ENCODE measurements at regions not wholly inside any gene's neighbourhood (a gene's known extent, or its start where the extent isn't known, plus 50 kb on each side); places are given as distances from the start of the nearest gene placed in this dataset.
A peak's percentile ranks its signal among the peaks of the same experiment; 100 is the strongest.
"Not testable (repeated sequence)": the region's sequence is repeated elsewhere in the genome, so short reads cannot be mapped to it uniquely, and the experiment has no call there.

GRCh38 chr4:53712408-53713020 is 121.2 kb upstream of the LNX1 start:
- no peak for DNase-seq

GRCh38 chr4:53711926-53712325 is 120.6 kb upstream of the LNX1 start:
- DNase-seq, result no peak

GRCh38 chr4:53709693-53710092 is 118.4 kb upstream of the LNX1 start:
- DNase-seq, result no peak

- DNase-seq, result no peak
Measured at GRCh38 chr4:53707491-53707890, 116.2 kb upstream of the LNX1 start.

- DNase-seq, result peak; percentile 17 to 57 (median 37)
Measured at GRCh38 chr4:53706422-53707032, 115.2 kb upstream of the LNX1 start.

GRCh38 chr4:53705972-53706371 is 114.7 kb upstream of the LNX1 start:
- no peak for DNase-seq

- DNase-seq, result peak in 1 of 3 experiments; percentile 9
Measured at GRCh38 chr4:53705151-53705764, 114.0 kb upstream of the LNX1 start.

- DNase-seq, result no peak
Measured at GRCh38 chr4:53704329-53704728, 113.0 kb upstream of the LNX1 start.

GRCh38 chr4:53703267-53703655 is 112.0 kb upstream of the LNX1 start:
- no peak for DNase-seq

GRCh38 chr4:53702334-53703266 is 111.3 kb upstream of the LNX1 start:
- peak; percentile 64 to 97 (median 91) for DNase-seq

GRCh38 chr4:53701260-53701659 is 110.0 kb upstream of the LNX1 start:
- not testable (repeated sequence) for DNase-seq

GRCh38 chr4:53699310-53699709 is 108.0 kb upstream of the LNX1 start:
- DNase-seq, result not testable (repeated sequence)

- DNase-seq, result no peak
Measured at GRCh38 chr4:53697016-53697685, 105.9 kb upstream of the LNX1 start.

GRCh38 chr4:53695540-53696463 is 104.5 kb upstream of the LNX1 start:
- DNase-seq, result no peak

- DNase-seq, result no peak
Measured at GRCh38 chr4:53694666-53695065, 103.4 kb upstream of the LNX1 start.

- no peak for DNase-seq
Measured at GRCh38 chr4:53693909-53694308, 102.6 kb upstream of the LNX1 start.

GRCh38 chr4:53693408-53693807 is 102.1 kb upstream of the LNX1 start:
- peak in 1 of 3 experiments; percentile 36 for DNase-seq

- no peak for DNase-seq
Measured at GRCh38 chr4:53688186-53688790, 97.0 kb upstream of the LNX1 start.

GRCh38 chr4:53686521-53686920 is 95.2 kb upstream of the LNX1 start:
- DNase-seq, result no peak

- no peak for DNase-seq
Measured at GRCh38 chr4:53684136-53685130, 93.1 kb upstream of the LNX1 start.
